Activated naive CD8-positive, alpha-beta T cell treated with anti-CD3 and anti-CD28 coated beads for 36 hours (primary cell): ENCODE measurements at regions not wholly inside any gene's neighbourhood (a gene's known extent, or its start where the extent isn't known, plus 50 kb on each side); places are given as distances from the start of the nearest gene placed in this dataset.
A peak's percentile ranks its signal among the peaks of the same experiment; 100 is the strongest.
"Not testable (repeated sequence)": the region's sequence is repeated elsewhere in the genome, so short reads cannot be mapped to it uniquely, and the experiment has no call there.

Experiments used
- DNase-seq: peaks from one replicate; pipeline ENCODE4 v3.0.0; 2021
- H3K27ac Mint-ChIP-seq: one replicate; pipeline ENCODE4 v1.8.0; 2022; ENCODE audit warnings: mild to moderate bottlenecking, moderate library complexity, mixed read lengths
- H3K27me3 Mint-ChIP-seq: one replicate; pipeline ENCODE4 v1.8.0; 2022; ENCODE audit warnings: mild to moderate bottlenecking, mixed read lengths
- H3K36me3 Mint-ChIP-seq: one replicate; pipeline ENCODE4 v1.8.0; 2021; ENCODE audit warnings: mild to moderate bottlenecking, mixed read lengths
- H3K4me1 Mint-ChIP-seq: one replicate; pipeline ENCODE4 v1.8.0; 2021; ENCODE audit warnings: mixed read lengths
- H3K4me3 Mint-ChIP-seq: one replicate; pipeline ENCODE4 v1.8.0; 2022; ENCODE audit warnings: mild to moderate bottlenecking, moderate library complexity, mixed read lengths
- H3K9me3 Mint-ChIP-seq: one replicate; pipeline ENCODE4 v1.8.0; 2022; ENCODE audit warnings: mixed read lengths

DNA sequence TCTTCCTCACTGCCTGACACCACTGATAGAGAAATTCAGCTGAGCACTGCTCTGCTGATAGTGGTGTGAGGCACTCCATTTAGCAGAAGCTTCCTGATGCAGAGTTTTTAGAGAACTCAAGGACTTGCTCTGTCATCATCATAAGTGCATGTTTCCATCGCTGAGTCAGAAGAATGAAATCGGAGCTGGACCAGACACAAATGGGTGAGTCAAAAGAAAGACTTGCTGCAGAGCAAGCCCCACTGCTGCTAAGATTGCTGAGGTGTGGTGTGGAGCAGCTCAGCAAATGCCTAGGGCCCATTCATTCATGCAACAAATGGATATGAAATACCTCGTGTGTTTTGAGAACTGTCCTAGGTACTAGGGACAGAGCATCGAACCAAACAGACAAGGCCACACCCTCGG, 410.2 kb upstream of the SLC30A5 start:
- no peak for DNase-seq
- Mint-ChIP-seq H3K36me3 (no peaks in the 10 kb centered on the region), H3K4me1 (no peaks in the 10 kb centered on the region), H3K4me3 (no peak overlapping the region), H3K9me3 (no peaks in the 10 kb centered on the region), H3K27ac (no peak overlapping the region), H3K27me3 (no peaks in the 10 kb centered on the region)

DNA sequence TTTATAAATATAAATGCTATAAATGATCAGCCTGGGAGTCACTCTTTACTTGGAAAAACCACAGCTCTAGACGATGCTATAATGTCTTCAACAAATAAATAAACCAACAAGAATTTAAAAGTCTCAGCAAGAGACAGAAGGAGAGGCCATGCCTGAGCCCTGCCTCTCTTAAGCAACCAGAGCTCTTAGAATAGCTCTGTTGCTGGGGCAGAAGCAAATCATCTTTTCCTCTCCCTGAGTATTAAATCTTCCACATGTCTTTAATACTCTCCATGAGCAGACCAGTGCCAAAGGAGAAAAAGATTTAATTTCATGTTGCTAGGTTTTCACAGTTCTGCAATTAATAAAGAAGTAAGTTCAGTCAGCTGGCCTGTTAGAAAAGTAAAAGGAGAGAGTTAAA, 408.0 kb upstream of the SLC30A5 start:
- no peaks in the 10 kb centered on the region for H3K36me3 Mint-ChIP-seq
- peaks cover 5% of the 10 kb centered on the region for H3K9me3 Mint-ChIP-seq
- H3K27ac Mint-ChIP-seq, result no peak overlapping the region
- no peak overlapping the region for H3K4me3 Mint-ChIP-seq
- H3K27me3 Mint-ChIP-seq, result no peaks in the 10 kb centered on the region
- no peak for DNase-seq
- no peaks in the 10 kb centered on the region for H3K4me1 Mint-ChIP-seq

DNA sequence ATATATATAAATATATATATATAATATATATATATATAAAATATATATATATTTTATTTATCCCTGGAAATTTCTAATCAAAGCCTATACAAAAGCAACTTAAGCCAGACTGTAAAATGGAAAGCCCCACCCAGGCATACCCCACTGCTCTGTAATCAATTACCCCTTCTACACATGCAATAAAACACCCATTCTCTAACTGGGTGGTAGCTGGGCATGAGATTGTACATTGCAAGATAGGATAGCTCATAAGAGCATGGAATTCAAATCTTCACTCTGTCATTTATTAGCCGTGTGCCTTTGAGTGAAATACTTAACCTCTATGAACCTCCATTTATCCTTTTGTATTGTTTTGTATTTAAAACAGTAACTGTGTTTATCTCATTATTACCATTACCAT, 405.3 kb upstream of the SLC30A5 start:
- H3K9me3 Mint-ChIP-seq, result peaks cover 12% of the 10 kb centered on the region
- DNase-seq, result no peak
- H3K27me3 Mint-ChIP-seq, result no peaks in the 10 kb centered on the region
- peaks cover 4% of the 10 kb centered on the region for H3K36me3 Mint-ChIP-seq
- H3K4me1 Mint-ChIP-seq, result no peaks in the 10 kb centered on the region
- no peak overlapping the region for H3K4me3 Mint-ChIP-seq
- H3K27ac Mint-ChIP-seq, result no peak overlapping the region

DNA sequence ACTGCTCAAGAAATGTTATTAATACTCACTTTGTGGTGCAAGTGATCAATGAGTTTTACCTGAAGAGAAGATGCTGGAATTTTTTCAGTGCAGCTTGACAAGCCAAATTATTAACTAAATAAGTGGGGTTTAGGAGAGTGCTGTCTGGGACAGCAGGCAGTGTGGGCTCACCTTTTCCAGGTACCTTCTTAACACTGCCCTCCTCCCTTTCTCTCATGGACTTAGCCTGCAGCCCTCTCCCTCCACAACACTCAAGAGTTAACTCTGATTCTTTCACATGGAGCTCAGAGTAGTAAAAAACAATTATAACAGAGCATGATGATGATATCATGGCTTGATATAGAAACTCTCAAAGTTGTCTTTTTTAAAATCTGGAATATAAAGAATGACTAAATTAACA, 404.8 kb upstream of the SLC30A5 start:
- H3K4me1 Mint-ChIP-seq, result no peaks in the 10 kb centered on the region
- H3K27me3 Mint-ChIP-seq, result no peaks in the 10 kb centered on the region
- H3K9me3 Mint-ChIP-seq, result peaks cover 12% of the 10 kb centered on the region
- DNase-seq, result no peak
- no peak overlapping the region for H3K27ac Mint-ChIP-seq
- H3K36me3 Mint-ChIP-seq, result peaks cover 4% of the 10 kb centered on the region
- H3K4me3 Mint-ChIP-seq, result no peak overlapping the region

DNA sequence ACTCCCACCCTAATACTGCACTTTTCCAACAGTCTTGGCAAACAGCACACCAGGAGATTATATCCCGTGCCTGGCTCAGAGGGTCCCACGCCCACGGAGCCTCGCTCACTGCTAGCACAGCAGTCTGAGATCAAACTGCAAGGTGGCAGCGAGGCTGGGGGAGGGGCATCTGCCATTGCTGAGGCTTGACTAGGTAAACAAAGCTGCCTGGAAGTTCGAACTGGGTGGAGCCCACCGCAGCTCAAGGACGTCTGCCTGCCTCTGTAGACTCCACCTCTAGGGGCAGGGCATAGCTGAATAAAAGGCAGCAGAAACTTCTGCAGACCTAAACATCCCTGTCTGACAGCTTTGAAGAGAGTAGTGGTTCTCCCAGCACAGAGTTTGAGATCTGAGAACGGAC, 401.9 kb upstream of the SLC30A5 start:
- not testable (repeated sequence) for H3K27ac Mint-ChIP-seq, H3K4me1 Mint-ChIP-seq, H3K4me3 Mint-ChIP-seq, H3K27me3 Mint-ChIP-seq, H3K36me3 Mint-ChIP-seq, DNase-seq
- H3K9me3 Mint-ChIP-seq, result peaks cover 12% of the 10 kb centered on the region

DNA sequence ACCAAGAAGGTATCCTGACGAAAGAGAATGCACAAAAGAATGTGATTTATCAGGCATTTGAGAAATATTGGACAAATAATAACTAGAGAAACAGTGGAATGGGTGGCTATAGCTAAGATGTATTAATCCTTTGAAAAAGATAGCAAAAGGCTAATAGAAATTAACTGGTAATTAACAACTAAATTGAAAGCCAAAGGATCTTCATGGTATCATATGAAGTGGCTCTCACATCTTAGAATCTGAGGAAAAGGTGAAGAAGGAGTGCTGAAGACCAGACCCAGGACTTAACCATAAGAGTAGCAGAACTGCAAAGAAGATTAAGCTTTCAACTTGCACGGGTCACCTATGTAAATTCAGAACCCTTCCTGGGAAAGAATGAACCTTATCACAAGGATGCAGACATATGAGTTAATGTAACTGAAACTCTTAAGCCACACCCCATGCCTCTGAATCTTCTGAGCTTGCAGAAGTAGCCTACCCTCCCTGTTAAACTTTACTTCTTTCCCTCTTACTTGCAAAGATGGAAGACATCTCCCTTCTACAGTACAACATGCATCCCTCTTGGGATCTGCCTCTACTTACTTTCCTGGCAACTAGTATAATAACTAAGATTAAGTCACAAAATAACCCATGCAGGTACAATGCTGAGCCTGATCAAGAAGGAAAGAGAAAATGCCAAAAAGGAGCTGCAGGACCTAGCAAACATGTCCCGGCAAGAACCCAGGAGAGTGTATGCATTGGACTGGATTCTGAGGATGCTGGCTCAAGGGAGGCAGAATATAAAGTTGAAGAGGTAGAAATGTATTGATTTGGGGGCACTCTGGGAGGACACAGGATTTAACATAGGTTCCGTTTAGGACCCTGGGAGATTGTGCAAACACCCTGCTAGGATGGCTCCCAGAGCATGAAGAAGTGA, 395.5 kb upstream of the SLC30A5 start:
- Mint-ChIP-seq H3K4me1 (no peaks in the 10 kb centered on the region), H3K4me3 (no peak overlapping the region), H3K27me3 (no peaks in the 10 kb centered on the region), H3K27ac (no peak overlapping the region), H3K9me3 (peaks cover 7% of the 10 kb centered on the region), H3K36me3 (no peaks in the 10 kb centered on the region)
- no peak for DNase-seq

DNA sequence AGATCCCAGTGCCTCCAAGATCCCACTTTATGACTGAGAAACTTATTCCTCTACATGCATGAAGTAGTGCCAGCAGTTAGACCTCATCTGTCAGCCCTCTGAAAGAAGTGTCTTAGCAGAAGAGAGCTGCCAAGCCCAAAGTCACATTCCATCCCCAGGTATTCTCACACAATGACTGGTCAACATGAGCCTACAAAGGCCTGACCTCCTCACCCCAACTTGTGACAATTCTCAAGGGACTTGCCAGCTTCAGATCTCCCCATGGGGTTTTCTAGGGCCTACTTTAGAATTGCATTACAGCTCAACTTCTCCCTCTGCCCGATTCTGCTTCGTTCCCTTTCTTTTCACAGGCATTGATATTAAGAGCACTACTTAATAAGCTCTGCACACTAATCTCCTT, 393.8 kb upstream of the SLC30A5 start:
- no peak overlapping the region for H3K4me3 Mint-ChIP-seq
- H3K4me1 Mint-ChIP-seq, result no peaks in the 10 kb centered on the region
- peaks cover 7% of the 10 kb centered on the region for H3K9me3 Mint-ChIP-seq
- no peak for DNase-seq
- no peak overlapping the region for H3K27ac Mint-ChIP-seq
- no peaks in the 10 kb centered on the region for H3K27me3 Mint-ChIP-seq
- no peaks in the 10 kb centered on the region for H3K36me3 Mint-ChIP-seq

DNA sequence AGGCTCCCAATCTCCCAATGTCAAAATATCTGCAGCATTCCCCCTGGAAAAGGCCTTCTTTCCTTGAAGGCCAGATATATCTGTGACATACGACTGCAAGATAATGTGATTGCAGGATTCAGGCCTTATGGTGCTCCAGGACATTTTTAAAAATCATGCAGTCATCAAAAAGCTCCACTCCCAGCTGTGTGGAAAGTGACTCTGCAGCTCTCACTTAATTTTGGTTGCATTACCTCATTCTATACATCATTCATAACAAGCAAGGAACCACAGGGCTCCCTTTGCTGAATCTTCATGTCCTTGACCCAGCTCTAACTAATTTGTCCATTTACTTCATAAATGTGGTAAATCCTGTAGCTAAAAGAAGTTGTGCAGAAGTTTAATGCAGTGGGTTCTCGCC, 386.2 kb upstream of the SLC30A5 start:
- no peak for DNase-seq
- H3K9me3 Mint-ChIP-seq, result no peaks in the 10 kb centered on the region
- H3K27me3 Mint-ChIP-seq, result no peaks in the 10 kb centered on the region
- no peak overlapping the region for H3K27ac Mint-ChIP-seq
- H3K4me3 Mint-ChIP-seq, result no peak overlapping the region
- no peaks in the 10 kb centered on the region for H3K36me3 Mint-ChIP-seq
- peaks cover 26% of the 10 kb centered on the region for H3K4me1 Mint-ChIP-seq

DNA sequence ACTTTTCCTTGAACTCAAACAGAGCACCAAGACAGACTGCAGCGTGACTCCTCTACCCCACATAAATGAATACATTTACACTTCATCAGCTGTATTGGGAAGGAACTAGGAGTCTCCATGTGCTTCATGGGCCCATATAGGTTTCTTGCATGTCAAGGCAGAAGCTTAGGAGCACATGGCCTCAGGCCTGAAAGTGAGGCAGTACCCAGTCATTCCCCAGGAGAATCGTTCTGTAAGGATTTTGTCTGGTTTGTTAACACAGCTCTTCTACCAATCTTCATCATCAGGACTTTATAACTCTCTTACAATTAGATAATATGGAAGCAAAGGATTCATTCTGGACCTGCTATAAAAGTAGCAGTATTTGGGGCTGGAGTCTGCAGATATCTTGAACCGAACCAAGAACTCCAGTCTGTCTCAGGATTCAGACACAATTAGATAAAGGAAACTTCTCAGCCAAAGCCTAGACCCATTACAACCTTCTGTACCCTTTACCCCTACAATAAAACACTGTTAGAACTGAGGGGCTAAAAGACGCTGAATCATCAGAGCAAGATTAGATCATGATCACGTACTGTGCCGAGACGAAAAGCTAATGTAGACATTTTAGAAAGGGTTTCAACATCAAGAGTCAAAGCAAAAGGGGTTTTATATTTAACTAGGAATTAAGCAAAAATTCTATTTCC, 385.5 kb upstream of the SLC30A5 start:
- Mint-ChIP-seq H3K36me3 (no peaks in the 10 kb centered on the region), H3K27ac (no peak overlapping the region), H3K4me1 (peaks cover 29% of the 10 kb centered on the region), H3K27me3 (no peaks in the 10 kb centered on the region), H3K9me3 (no peaks in the 10 kb centered on the region), H3K4me3 (no peak overlapping the region)
- DNase-seq, result no peak

DNA sequence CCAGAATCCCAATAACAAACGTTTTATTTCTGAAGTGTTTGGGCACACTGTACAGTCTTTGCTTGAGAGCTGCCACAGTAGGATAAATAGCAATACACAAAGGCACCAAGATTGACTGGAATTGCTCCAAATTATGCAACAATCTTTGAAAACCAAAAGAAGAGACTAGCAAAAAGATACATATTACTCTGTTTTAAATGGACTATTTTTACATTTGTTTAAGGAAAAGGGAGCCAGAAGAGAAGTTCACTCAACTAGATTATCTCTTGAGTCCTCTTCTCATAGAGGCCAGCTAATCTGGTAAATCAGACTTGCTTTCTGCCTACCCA, 385.0 kb upstream of the SLC30A5 start:
- Mint-ChIP-seq H3K9me3 (no peaks in the 10 kb centered on the region), H3K4me1 (peaks cover 29% of the 10 kb centered on the region), H3K4me3 (no peak overlapping the region), H3K27ac (no peak overlapping the region), H3K36me3 (no peaks in the 10 kb centered on the region), H3K27me3 (no peaks in the 10 kb centered on the region)
- no peak for DNase-seq

DNA sequence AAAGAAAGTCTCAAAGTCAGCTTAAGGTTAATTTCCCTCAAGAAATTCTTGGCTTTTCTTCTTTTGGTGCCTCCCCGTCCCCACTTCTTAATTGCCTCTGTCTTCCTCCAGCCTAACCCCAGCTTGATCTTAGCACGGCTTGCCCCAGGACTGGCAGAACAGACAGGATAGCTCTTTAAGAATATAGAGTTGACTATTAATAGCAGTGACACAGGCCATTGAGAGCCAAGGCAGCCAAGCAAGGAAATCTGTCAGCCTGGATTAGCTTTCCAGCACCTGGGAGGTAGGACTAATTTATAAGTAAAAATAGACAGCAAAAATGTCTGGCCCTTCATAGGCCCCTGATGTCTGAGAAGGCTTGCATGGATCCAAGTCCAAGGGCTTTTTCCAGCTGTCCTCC, 384.6 kb upstream of the SLC30A5 start:
- Mint-ChIP-seq H3K27ac (no peak overlapping the region), H3K27me3 (no peaks in the 10 kb centered on the region), H3K9me3 (no peaks in the 10 kb centered on the region), H3K36me3 (no peaks in the 10 kb centered on the region), H3K4me1 (peaks cover 29% of the 10 kb centered on the region), H3K4me3 (no peak overlapping the region)
- no peak for DNase-seq

DNA sequence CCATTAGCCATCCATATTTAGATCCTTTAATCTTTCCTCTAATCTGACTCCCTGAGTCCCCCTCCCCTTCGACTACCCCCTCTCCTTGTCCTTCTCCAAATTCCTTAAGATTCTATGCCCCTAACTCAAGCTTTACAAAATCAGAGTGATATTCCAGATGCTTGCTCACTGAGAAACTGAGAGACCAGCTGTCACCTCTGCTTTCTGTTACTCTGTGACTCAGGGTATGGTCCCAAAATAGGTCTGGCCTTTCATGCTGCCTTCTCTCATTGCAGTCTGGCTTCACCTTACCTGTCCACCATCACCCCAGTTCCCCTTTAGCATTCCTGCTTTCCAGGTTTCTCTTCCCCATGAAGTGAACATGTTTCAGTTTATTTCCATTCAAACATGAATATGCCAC, 383.3 kb upstream of the SLC30A5 start:
- peaks cover 29% of the 10 kb centered on the region for H3K4me1 Mint-ChIP-seq
- H3K27ac Mint-ChIP-seq, result peak overlapping the region; percentile 26
- H3K4me3 Mint-ChIP-seq, result no peak overlapping the region
- no peaks in the 10 kb centered on the region for H3K9me3 Mint-ChIP-seq
- H3K27me3 Mint-ChIP-seq, result no peaks in the 10 kb centered on the region
- no peaks in the 10 kb centered on the region for H3K36me3 Mint-ChIP-seq
- no peak for DNase-seq

DNA sequence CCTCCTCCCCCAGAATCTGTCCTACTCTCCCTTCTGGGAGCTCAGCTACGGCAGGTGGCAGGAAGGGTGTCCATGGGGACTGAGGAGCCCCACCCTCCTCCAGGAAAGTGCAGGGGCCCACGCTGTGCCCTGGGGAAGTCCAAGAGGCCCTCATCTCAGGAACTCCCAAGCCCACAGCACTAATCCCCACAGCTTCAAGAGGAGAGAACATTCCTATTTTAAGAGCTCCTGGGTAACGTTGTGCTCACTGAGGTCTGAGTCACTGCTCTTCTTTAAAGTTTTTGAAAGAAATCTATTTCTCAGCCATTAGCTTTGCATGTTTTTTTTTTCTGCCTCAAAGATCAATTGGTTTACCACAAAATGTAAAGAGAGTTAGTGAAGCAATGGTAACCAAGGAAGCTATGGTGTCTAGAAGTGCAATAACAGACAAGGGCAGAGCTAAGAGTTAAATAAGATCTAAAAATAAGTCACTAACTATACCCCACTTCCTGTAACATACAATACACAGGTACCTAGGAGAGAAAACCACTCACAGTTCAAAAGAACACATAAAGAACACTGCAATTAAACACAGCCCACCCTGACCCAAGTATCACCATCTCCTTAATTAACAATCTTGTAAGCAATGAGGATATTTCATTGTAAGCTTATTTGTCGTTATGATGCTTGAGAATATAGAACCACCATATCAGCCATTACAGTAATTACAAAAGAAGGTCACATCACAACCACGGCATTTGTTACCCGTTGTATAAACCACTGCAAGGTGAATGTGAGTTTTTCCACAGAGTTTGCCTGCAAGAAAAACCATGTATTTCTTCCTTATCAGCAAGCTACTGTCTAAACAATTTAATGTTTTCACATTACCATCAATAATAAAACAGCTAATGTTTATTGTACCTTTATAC, 382.3 kb upstream of the SLC30A5 start:
- no peaks in the 10 kb centered on the region for H3K27me3 Mint-ChIP-seq
- peaks cover 29% of the 10 kb centered on the region for H3K4me1 Mint-ChIP-seq
- no peaks in the 10 kb centered on the region for H3K36me3 Mint-ChIP-seq
- no peak for DNase-seq
- no peaks in the 10 kb centered on the region for H3K9me3 Mint-ChIP-seq
- H3K4me3 Mint-ChIP-seq, result peak overlapping the region; percentile 47
- H3K27ac Mint-ChIP-seq, result peak overlapping the region; percentile 71

DNA sequence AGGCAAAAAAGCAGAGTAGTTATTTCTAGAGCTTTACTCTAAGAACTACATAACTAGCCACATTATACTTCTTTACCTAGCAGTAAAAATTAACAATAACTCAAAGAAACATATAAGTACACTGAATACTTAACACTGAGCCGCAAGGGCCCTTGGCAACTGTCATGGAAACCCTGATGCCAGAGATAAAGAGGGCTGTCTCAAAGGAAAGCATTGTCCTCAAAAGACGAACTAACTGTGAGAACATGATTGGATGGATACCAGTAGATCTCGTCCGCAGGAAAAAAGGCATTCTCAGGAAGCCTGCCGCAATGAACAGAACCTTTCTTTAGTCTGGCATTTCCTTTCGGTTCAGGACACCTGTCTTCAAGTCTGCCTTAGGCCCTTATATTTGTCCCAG, 379.0 kb upstream of the SLC30A5 start:
- no peaks in the 10 kb centered on the region for H3K27me3 Mint-ChIP-seq
- H3K27ac Mint-ChIP-seq, result no peak overlapping the region
- H3K36me3 Mint-ChIP-seq, result peaks cover 3% of the 10 kb centered on the region
- DNase-seq, result no peak
- H3K9me3 Mint-ChIP-seq, result peaks cover 8% of the 10 kb centered on the region
- peaks cover 27% of the 10 kb centered on the region for H3K4me1 Mint-ChIP-seq
- no peak overlapping the region for H3K4me3 Mint-ChIP-seq

DNA sequence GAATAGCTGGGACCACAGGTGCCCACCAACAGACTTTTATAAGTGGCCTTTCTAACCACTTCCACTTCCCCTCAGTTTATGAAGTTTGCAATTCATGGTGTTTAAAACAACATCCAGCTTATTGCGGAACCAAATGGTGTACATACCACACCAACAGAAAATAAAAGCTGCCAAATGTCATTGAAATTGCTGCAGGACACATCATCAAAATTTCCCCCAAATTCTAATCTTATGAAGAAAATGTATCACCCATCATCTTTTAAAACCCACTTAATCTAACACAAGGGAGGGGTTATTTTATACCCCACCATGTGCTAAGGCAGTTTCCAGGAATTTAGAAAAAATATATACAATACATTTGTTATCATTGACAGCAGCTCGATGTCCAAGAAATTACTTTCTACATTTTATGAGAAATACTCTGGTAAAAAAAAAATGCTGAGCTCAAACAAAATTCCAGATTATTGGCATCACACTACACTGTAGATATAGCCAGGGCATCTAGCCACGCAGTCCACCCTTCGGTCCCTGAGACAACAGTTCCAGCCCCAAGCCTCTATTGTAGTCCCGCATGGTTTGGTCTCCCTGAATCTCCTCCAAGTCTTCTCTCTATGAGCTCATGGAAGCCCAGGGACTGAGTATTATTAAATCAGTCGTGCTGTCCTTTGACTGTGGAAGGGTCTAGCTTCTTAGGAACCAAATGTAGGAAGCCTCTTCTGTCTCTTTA, 372.8 kb upstream of the SLC30A5 start:
- Mint-ChIP-seq H3K36me3 (peaks cover 3% of the 10 kb centered on the region), H3K27me3 (no peaks in the 10 kb centered on the region), H3K4me1 (no peaks in the 10 kb centered on the region), H3K27ac (no peak overlapping the region), H3K9me3 (peaks cover 12% of the 10 kb centered on the region), H3K4me3 (no peak overlapping the region)
- no peak for DNase-seq
